Mesenchymal stem cell (in vitro differentiated cells and primary cell): ENCODE measurements at regions not wholly inside any gene's neighbourhood (a gene's known extent, or its start where the extent isn't known, plus 50 kb on each side); places are given as distances from the start of the nearest gene placed in this dataset.

ENCODE experiments used
- DNase-seq: peaks from one replicate; pipeline ENCODE4 v3.0.0-alpha.2; 2013
- H2AFZ ChIP-seq: one replicate; pipeline ENCODE4 v1.6.1; 2013; ENCODE audit warnings: low read depth, mild to moderate bottlenecking, control low read depth, inconsistent platforms, low read length, moderate library complexity
- H2AK5ac ChIP-seq: 2 replicates; pipeline ENCODE4 v1.6.1; 2013; ENCODE audit warnings: low read length, moderate library complexity, mild to moderate bottlenecking, inconsistent platforms; ENCODE audit not compliant: severe bottlenecking
- H2BK120ac ChIP-seq: one replicate; pipeline ENCODE4 v1.6.1; 2013; ENCODE audit warnings: low read depth, mild to moderate bottlenecking, inconsistent platforms, low read length, moderate library complexity
- H2BK12ac ChIP-seq, 2 experiments: one replicate each; pipeline ENCODE4 v1.6.1; 2013; ENCODE audit warnings: inconsistent platforms in 2 of 2, low read length in 2 of 2, mild to moderate bottlenecking in 2 of 2, moderate library complexity in 2 of 2, control low read depth in 1 of 2
- H2BK15ac ChIP-seq: one replicate; pipeline ENCODE4 v1.6.1; 2013; ENCODE audit warnings: mild to moderate bottlenecking, low read depth, inconsistent platforms; ENCODE audit not compliant: poor library complexity, severe bottlenecking
- H2BK5ac ChIP-seq: 2 replicates; pipeline ENCODE4 v1.6.1; 2013; ENCODE audit warnings: low read depth, mild to moderate bottlenecking, low read length, control low read depth, inconsistent platforms; ENCODE audit not compliant: poor library complexity, severe bottlenecking
- H3K14ac ChIP-seq, 2 experiments: one replicate each; pipeline ENCODE4 v1.6.1; 2013; ENCODE audit warnings: inconsistent platforms in 2 of 2, low read length in 2 of 2, control low read depth in 1 of 2, mild to moderate bottlenecking in 1 of 2, moderate library complexity in 1 of 2
- H3K18ac ChIP-seq, 2 experiments: one replicate each; pipeline ENCODE4 v1.6.1; 2013; ENCODE audit warnings: inconsistent platforms in 2 of 2, low read length in 2 of 2, control low read depth in 1 of 2, low read depth in 1 of 2, mild to moderate bottlenecking in 1 of 2
- H3K23ac ChIP-seq, 2 experiments: one replicate each; pipeline ENCODE4 v1.6.1; 2013; ENCODE audit warnings: inconsistent platforms in 2 of 2, low read length in 2 of 2, mild to moderate bottlenecking in 2 of 2, moderate library complexity in 2 of 2, control low read depth in 1 of 2
- H3K27ac ChIP-seq: 2 replicates; pipeline ENCODE4 v1.5.1; 2013; ENCODE audit warnings: mild to moderate bottlenecking, moderate library complexity, low read length, control low read depth, inconsistent platforms; ENCODE audit not compliant: poor library complexity, severe bottlenecking
- H3K27me3 ChIP-seq, 2 experiments: 2 replicates each; pipeline versions ENCODE4 v1.6.1 to v1.7.0; 2013; ENCODE audit warnings: low read length in 2 of 2, mild to moderate bottlenecking in 2 of 2, moderate library complexity in 2 of 2, control low read depth in 1 of 2, inconsistent platforms in 1 of 2; ENCODE audit not compliant: control insufficient read depth in 1 of 2, insufficient read depth in 1 of 2
- H3K36me3 ChIP-seq, 2 experiments: 2 replicates each; pipeline versions ENCODE4 v1.6.1 to v1.7.0; 2013; ENCODE audit warnings: low read length in 2 of 2, control low read depth in 1 of 2, inconsistent platforms in 1 of 2, low read depth in 1 of 2, mild to moderate bottlenecking in 1 of 2; ENCODE audit not compliant: insufficient read depth in 2 of 2, control insufficient read depth in 1 of 2
- H3K4ac ChIP-seq, 2 experiments: one replicate each; pipeline ENCODE4 v1.6.1; 2013; ENCODE audit warnings: inconsistent platforms in 2 of 2, low read length in 2 of 2, mild to moderate bottlenecking in 2 of 2, moderate library complexity in 2 of 2, control low read depth in 1 of 2, low read depth in 1 of 2
- H3K4me1 ChIP-seq: 2 replicates; pipeline ENCODE4 v1.6.1; 2013; ENCODE audit warnings: low read depth, low read length, control low read depth; ENCODE audit not compliant: control insufficient read depth, insufficient read depth
- H3K4me2 ChIP-seq: 2 replicates; pipeline ENCODE4 v1.6.1; 2013; ENCODE audit warnings: low read length, mild to moderate bottlenecking, inconsistent platforms; ENCODE audit not compliant: poor library complexity, severe bottlenecking
- H3K4me3 ChIP-seq, 2 experiments: 2 replicates each; pipeline versions ENCODE4 v1.5.1 to v1.7.0; 2013; ENCODE audit warnings: low read length in 2 of 2, mild to moderate bottlenecking in 2 of 2, control low read depth in 1 of 2, low read depth in 1 of 2; ENCODE audit not compliant: insufficient read depth in 1 of 2
- H3K79me1 ChIP-seq: replicated peaks from 2 replicates; pipeline ENCODE4 v1.6.1; 2013; ENCODE audit warnings: mild to moderate bottlenecking, control low read depth, low read length, inconsistent platforms; ENCODE audit not compliant: poor library complexity, severe bottlenecking
- H3K9ac ChIP-seq: 2 replicates; pipeline ENCODE4 v1.7.0; 2013; ENCODE audit warnings: mild to moderate bottlenecking, low read length, moderate library complexity
- H3K9me3 ChIP-seq: 2 replicates; pipeline ENCODE4 v1.7.0; 2013; ENCODE audit warnings: mild to moderate bottlenecking, low read length; ENCODE audit not compliant: control insufficient read depth
- H4K8ac ChIP-seq: one replicate; pipeline ENCODE4 v1.6.1; 2013; ENCODE audit warnings: inconsistent platforms, mild to moderate bottlenecking, low read length, moderate library complexity
- H4K91ac ChIP-seq: one replicate; pipeline ENCODE4 v1.6.1; 2013; ENCODE audit warnings: mild to moderate bottlenecking, low read length, inconsistent platforms
- WGBS: methylation state at CpG from one replicate; pipeline ENCODE4 v1.1.7; 2013; ENCODE audit warnings: mixed read lengths; 5-methylcytosine and 5-hydroxymethylcytosine counted together

DNA sequence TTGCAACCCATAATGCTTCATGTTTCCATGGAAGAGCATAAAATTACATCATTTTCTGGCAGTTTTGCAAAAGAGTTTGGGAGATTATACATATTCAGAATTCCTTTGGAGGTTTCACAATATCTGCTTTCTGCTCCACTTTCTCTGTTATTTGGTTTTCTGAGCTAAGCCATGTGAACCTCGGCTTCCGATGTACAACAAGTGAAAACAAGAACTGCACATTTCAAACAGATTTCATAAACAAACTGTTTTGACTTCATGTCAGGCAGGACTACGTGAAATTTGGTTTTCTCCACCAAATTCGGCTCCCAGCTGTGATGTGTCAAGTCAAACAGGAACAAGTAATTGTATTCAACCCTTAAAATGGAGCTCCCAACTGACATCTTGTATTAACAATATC is 609.8 kb downstream of the IRX1 start:
- Histone ChIP-seq H3K23ac (no peak overlapping the region), H2BK5ac (no peak overlapping the region), H4K91ac (no peak overlapping the region), H2BK15ac (no peak overlapping the region), H3K79me1 (no peaks in the 10 kb centered on the region), H3K4me3 (no peak overlapping the region), H3K9ac (no peak overlapping the region), H3K9me3 (peaks cover 7% of the 10 kb centered on the region), H3K27me3 (no peaks in the 10 kb centered on the region), H2AFZ (no peak overlapping the region), H3K4me2 (no peak overlapping the region), H3K14ac (no peak overlapping the region), H3K27ac (no peak overlapping the region), H4K8ac (no peak overlapping the region), H3K4me1 (no peaks in the 10 kb centered on the region), H2BK12ac (no peak overlapping the region), H2BK120ac (no peak overlapping the region), H2AK5ac (no peak overlapping the region), H3K4ac (no peak overlapping the region), H3K36me3 (no peaks in the 10 kb centered on the region), H3K18ac (no peak overlapping the region)
- WGBS = 50% methylated on average over 4 of the region's 4 CpGs
- DNase-seq = no peak

DNA sequence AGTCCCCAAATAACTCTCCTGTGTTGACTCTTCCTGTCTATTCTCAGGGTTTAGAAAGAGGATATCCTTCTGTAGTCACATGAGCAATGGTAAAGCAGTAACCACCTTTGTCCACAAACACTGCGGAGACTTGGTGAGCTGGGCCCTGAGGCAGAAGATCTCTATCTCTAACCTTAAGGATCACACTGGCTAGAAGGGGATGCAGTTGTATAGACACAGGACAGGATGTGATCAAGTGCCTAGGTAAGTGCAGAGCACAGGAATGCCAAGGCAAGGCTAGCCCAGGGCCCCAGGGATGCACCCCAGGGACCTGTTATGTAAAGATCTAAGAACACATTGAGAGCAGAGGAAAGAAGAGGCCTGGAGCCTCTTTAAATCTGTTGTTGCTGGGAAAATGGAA is 610.5 kb downstream of the IRX1 start:
- no peak overlapping the region for H3K9ac ChIP-seq
- H3K14ac ChIP-seq = no peak overlapping the region
- H3K18ac ChIP-seq = no peak overlapping the region
- no peaks in the 10 kb centered on the region for H3K4me1 ChIP-seq
- H3K9me3 ChIP-seq = peaks cover 7% of the 10 kb centered on the region
- H4K8ac ChIP-seq = no peak overlapping the region
- no peak overlapping the region for H3K4me3 ChIP-seq
- no peaks in the 10 kb centered on the region for H3K36me3 ChIP-seq
- H3K23ac ChIP-seq = no peak overlapping the region
- no CpG with 5 or more reads among the region's 1 CpG for WGBS
- no peak overlapping the region for H2AFZ ChIP-seq
- H2BK15ac ChIP-seq = no peak overlapping the region
- H2BK5ac ChIP-seq = no peak overlapping the region
- no peak overlapping the region for H4K91ac ChIP-seq
- H3K27ac ChIP-seq = no peak overlapping the region
- no peak overlapping the region for H3K4me2 ChIP-seq
- H3K4ac ChIP-seq = no peak overlapping the region
- H2AK5ac ChIP-seq = no peak overlapping the region
- no peak overlapping the region for H2BK12ac ChIP-seq
- no peaks in the 10 kb centered on the region for H3K79me1 ChIP-seq
- no peaks in the 10 kb centered on the region for H3K27me3 ChIP-seq
- H2BK120ac ChIP-seq = no peak overlapping the region
- no peak for DNase-seq

DNA sequence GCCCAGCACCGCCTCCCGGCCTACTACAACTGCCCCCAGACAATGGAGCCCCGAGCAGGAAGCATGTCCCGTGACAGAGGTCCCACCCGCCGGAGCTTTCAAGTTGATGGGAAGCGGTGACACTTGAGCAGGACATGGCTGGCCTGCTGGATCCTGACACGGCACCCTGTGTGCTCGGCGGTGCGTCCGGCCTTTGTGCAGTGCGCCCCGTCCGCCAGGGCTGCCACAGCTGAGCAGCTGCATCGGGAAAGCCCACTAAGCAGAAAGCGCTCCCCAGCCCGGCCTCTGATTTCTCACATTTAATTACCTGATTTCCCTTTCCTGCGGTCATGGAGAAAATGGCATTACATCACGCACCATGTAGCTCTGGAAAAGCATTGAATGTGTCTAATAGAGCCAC is 611.9 kb downstream of the IRX1 start:
- Histone ChIP-seq H3K4me3 (no peak overlapping the region), H2BK5ac (no peak overlapping the region), H4K91ac (no peak overlapping the region), H3K23ac (no peak overlapping the region), H2AK5ac (no peak overlapping the region), H2BK15ac (no peak overlapping the region), H3K36me3 (no peaks in the 10 kb centered on the region), H3K27me3 (no peaks in the 10 kb centered on the region), H4K8ac (no peak overlapping the region), H3K4ac (no peak overlapping the region), H2BK120ac (no peak overlapping the region), H3K27ac (no peak overlapping the region), H3K9me3 (peaks cover 7% of the 10 kb centered on the region), H3K18ac (no peak overlapping the region), H2BK12ac (no peak overlapping the region), H3K4me1 (no peaks in the 10 kb centered on the region), H3K14ac (no peak overlapping the region), H2AFZ (no peak overlapping the region), H3K4me2 (no peak overlapping the region), H3K9ac (no peak overlapping the region), H3K79me1 (no peaks in the 10 kb centered on the region)
- DNase-seq = no peak
- WGBS = 90% methylated on average over 20 of the region's 20 CpGs

GRCh38 chr5:4208537-4208936 is 612.9 kb downstream of the IRX1 start:
- no peak for DNase-seq
- no peak overlapping the region for H3K4ac ChIP-seq
- WGBS = 83% methylated on average over 2 of the region's 2 CpGs
- no peak overlapping the region for H2AK5ac ChIP-seq
- H2AFZ ChIP-seq = no peak overlapping the region
- H3K27me3 ChIP-seq = no peaks in the 10 kb centered on the region
- H4K8ac ChIP-seq = no peak overlapping the region
- H3K9ac ChIP-seq = no peak overlapping the region
- H3K4me2 ChIP-seq = no peak overlapping the region
- H3K4me3 ChIP-seq = no peak overlapping the region
- no peak overlapping the region for H3K27ac ChIP-seq
- H3K4me1 ChIP-seq = no peaks in the 10 kb centered on the region
- no peak overlapping the region for H2BK120ac ChIP-seq
- no peaks in the 10 kb centered on the region for H3K36me3 ChIP-seq
- no peak overlapping the region for H3K18ac ChIP-seq
- no peak overlapping the region for H2BK12ac ChIP-seq
- H3K9me3 ChIP-seq = peaks cover 8% of the 10 kb centered on the region
- H2BK5ac ChIP-seq = no peak overlapping the region
- H2BK15ac ChIP-seq = no peak overlapping the region
- H4K91ac ChIP-seq = no peak overlapping the region
- H3K79me1 ChIP-seq = no peaks in the 10 kb centered on the region
- no peak overlapping the region for H3K14ac ChIP-seq
- no peak overlapping the region for H3K23ac ChIP-seq
